Nephron progenitor cell (in vitro differentiated cells): ENCODE measurements at regions not wholly inside any gene's neighbourhood (a gene's known extent, or its start where the extent isn't known, plus 50 kb on each side); places are given as distances from the start of the nearest gene placed in this dataset.
"Not testable (repeated sequence)": the region's sequence is repeated elsewhere in the genome, so short reads cannot be mapped to it uniquely, and the experiment has no call there.

ENCODE experiments used
- DNase-seq: peaks from one replicate; pipeline ENCODE4 v3.0.0; 2021
- H3K27ac Mint-ChIP-seq: 2 replicates; pipeline ENCODE4 v1.8.0; 2021; ENCODE audit warnings: mild to moderate bottlenecking, moderate library complexity, mixed read lengths
- H3K27me3 Mint-ChIP-seq: 2 replicates; pipeline ENCODE4 v1.8.0; 2021; ENCODE audit warnings: mild to moderate bottlenecking, low read depth, mixed read lengths; ENCODE audit not compliant: poor library complexity
- H3K36me3 Mint-ChIP-seq: 2 replicates; pipeline ENCODE4 v1.8.0; 2021; ENCODE audit warnings: low read depth, mixed read lengths
- H3K4me1 Mint-ChIP-seq: 2 replicates; pipeline ENCODE4 v1.8.0; 2021; ENCODE audit warnings: mixed read lengths
- H3K4me3 Mint-ChIP-seq: 2 replicates; pipeline ENCODE4 v1.8.0; 2021; ENCODE audit warnings: mild to moderate bottlenecking, moderate library complexity, mixed read lengths
- H3K9me3 Mint-ChIP-seq: 2 replicates; pipeline ENCODE4 v1.8.0; 2021; ENCODE audit warnings: mild to moderate bottlenecking, moderate library complexity, mixed read lengths
- TF ChIP-seq, protein P1 (sequence below): fragments of 200-600 bp; sonication (generic); IDR thresholded peaks from 2 replicates; pipeline ENCODE4 v1.5.0; 2021; ENCODE audit warnings: antibody characterized with exemption

GRCh38 chr14:83974647-83975163 is 1555.2 kb upstream of the FLRT2 start:
- H3K36me3 Mint-ChIP-seq = no peaks in the 10 kb centered on the region
- H3K4me1 Mint-ChIP-seq = peaks cover 7% of the 10 kb centered on the region
- peaks cover 4% of the 10 kb centered on the region for H3K27me3 Mint-ChIP-seq
- no peak for DNase-seq
- TF ChIP-seq, protein P1, sequence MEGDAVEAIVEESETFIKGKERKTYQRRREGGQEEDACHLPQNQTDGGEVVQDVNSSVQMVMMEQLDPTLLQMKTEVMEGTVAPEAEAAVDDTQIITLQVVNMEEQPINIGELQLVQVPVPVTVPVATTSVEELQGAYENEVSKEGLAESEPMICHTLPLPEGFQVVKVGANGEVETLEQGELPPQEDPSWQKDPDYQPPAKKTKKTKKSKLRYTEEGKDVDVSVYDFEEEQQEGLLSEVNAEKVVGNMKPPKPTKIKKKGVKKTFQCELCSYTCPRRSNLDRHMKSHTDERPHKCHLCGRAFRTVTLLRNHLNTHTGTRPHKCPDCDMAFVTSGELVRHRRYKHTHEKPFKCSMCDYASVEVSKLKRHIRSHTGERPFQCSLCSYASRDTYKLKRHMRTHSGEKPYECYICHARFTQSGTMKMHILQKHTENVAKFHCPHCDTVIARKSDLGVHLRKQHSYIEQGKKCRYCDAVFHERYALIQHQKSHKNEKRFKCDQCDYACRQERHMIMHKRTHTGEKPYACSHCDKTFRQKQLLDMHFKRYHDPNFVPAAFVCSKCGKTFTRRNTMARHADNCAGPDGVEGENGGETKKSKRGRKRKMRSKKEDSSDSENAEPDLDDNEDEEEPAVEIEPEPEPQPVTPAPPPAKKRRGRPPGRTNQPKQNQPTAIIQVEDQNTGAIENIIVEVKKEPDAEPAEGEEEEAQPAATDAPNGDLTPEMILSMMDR = no peak
- no peak overlapping the region for H3K4me3 Mint-ChIP-seq
- no peaks in the 10 kb centered on the region for H3K9me3 Mint-ChIP-seq
- no peak overlapping the region for H3K27ac Mint-ChIP-seq

DNA sequence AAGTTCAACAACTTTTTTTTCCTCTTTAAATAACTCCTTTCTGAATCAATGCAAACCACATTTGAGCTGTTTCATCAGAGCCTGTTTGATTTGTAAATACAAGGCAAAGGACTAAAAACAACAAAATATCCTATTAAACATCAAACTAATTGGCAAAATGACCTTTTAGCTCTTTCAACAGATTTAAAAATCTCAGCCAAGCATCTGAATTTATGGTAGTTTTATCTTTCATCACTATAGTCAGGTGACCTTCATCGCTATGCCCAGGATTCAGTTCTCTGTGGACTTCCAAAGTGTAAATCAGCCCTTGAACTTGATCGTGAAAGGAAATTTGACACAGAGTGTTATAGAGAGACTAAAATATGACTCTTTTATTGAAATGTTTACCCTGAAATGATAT is 1554.5 kb upstream of the FLRT2 start:
- no peaks in the 10 kb centered on the region for H3K9me3 Mint-ChIP-seq
- peaks cover 7% of the 10 kb centered on the region for H3K4me1 Mint-ChIP-seq
- H3K36me3 Mint-ChIP-seq = no peaks in the 10 kb centered on the region
- no peak overlapping the region for H3K27ac Mint-ChIP-seq
- no peak for DNase-seq
- TF ChIP-seq, protein P1 = no peak
- no peak overlapping the region for H3K4me3 Mint-ChIP-seq
- H3K27me3 Mint-ChIP-seq = peaks cover 4% of the 10 kb centered on the region

DNA sequence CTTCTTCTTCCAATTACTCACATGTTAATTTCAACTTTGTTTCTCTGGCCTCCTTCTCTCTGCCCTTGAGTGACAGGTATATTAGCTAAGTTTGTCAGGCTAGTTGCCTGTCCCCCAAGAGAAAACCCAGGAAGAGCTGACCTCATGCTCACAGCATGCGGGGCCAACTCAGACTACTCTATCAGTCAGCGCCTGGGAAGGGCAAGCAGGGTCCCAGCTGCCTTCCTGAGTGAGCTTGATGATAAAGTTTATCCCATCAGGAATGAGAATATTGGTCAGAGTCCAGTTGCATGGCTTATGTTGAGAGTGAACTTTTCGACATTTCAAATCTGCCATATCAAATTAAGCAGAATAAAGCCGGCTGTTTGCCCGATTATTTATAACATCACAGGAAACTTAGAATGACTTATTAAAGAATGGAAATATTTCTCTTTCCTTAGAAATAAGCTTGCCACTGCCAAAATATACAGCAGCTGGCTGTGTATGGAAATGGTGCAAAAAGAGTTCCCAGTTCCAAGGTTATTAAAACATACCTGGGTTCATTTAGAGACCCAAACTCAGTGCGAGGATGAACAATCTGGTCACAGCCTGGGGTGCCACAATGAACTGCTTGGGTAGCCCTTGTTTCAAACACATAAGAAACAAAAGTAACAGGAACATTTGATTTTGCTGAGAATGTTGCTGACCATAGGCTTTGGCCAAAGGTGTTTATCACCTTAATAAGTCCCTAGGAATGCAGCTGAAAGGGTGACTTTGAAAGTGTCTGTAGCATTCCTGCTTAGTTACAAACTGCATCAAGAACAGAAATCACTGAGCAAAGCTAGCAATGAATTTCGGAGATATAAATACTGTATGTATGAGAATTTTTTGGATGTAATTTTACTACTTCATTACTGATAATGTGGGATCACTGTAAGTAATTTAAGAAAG is 1553.8 kb upstream of the FLRT2 start:
- Mint-ChIP-seq H3K27me3 (peaks cover 4% of the 10 kb centered on the region), H3K9me3 (no peaks in the 10 kb centered on the region), H3K4me3 (no peak overlapping the region), H3K4me1 (peaks cover 7% of the 10 kb centered on the region), H3K27ac (no peak overlapping the region), H3K36me3 (no peaks in the 10 kb centered on the region)
- TF ChIP-seq, protein P1 = no peak
- peak; percentile 12 for DNase-seq

- Mint-ChIP-seq H3K9me3 (peaks cover 4% of the 10 kb centered on the region), H3K4me3 (no peak overlapping the region), H3K4me1 (peaks cover 7% of the 10 kb centered on the region), H3K36me3 (no peaks in the 10 kb centered on the region), H3K27me3 (no peaks in the 10 kb centered on the region), H3K27ac (no peak overlapping the region)
- DNase-seq = no peak
- TF ChIP-seq, protein P1 = no peak
Observed at GRCh38 chr14:83977583-83977982, 1552.4 kb upstream of the FLRT2 start.

DNA sequence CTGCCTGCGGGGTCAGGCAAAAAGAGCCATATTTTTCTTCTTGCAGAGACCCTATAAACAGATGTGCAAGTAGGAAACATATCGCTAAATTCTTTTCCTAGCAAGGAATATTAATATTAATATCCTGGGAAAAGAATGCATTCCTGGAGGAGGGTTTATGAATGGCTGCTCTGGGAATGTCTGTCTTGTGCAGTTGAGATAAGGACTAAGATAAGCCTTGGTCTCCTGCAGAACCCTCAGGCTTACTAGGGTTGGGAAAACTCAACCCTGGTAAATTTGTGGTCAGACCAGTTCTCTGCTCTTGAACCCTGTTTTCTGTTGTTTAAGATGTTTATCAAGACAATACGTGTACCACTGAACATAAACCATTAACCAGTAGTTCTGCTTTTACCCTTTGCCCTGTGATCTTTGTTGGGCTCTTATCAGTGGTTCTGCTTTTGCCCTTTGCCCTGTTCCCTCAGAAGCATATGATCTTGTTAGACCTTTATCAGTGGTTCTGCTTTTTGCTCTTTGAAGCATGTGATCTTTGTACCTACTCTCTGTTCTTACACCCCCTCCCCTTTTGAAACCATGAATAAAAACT is 1548.2 kb upstream of the FLRT2 start:
- not testable (repeated sequence) for H3K9me3 Mint-ChIP-seq, DNase-seq, H3K27me3 Mint-ChIP-seq, H3K4me3 Mint-ChIP-seq, H3K4me1 Mint-ChIP-seq, H3K36me3 Mint-ChIP-seq, H3K27ac Mint-ChIP-seq

DNA sequence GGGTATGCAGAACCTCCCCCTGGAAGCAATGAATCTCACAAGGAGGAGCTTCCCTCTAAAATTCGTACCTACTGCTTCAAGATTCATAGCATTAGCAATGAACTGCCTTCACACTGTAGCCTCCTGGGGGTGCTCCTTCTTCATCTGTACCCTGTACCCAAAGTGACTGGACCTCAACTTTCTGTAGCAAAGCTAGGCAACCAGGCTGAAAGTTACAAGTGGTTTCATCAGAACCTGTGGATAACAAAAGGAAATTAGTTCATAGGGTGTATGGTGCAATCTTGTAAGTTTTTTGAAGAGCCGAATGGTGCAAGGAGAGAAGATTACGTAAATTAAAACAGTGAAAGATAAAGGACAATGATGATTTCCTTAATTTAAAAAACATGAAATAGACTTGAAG is 1541.7 kb upstream of the FLRT2 start:
- TF ChIP-seq, protein P1 = no peak
- no peaks in the 10 kb centered on the region for H3K4me1 Mint-ChIP-seq
- H3K27me3 Mint-ChIP-seq = no peaks in the 10 kb centered on the region
- no peak overlapping the region for H3K27ac Mint-ChIP-seq
- H3K36me3 Mint-ChIP-seq = no peaks in the 10 kb centered on the region
- no peak overlapping the region for H3K4me3 Mint-ChIP-seq
- no peak for DNase-seq
- H3K9me3 Mint-ChIP-seq = no peaks in the 10 kb centered on the region
